HuH-7 (cell line): ENCODE measurements at regions not wholly inside any gene's neighbourhood (a gene's known extent, or its start where the extent isn't known, plus 50 kb on each side); places are given as distances from the start of the nearest gene placed in this dataset.
"Not testable (repeated sequence)": the region's sequence is repeated elsewhere in the genome, so short reads cannot be mapped to it uniquely, and the experiment has no call there.

Source experiments
- DNase-seq: peaks from one replicate; pipeline ENCODE4 v3.0.0; 2011; ENCODE audit warnings: low spot score

DNA sequence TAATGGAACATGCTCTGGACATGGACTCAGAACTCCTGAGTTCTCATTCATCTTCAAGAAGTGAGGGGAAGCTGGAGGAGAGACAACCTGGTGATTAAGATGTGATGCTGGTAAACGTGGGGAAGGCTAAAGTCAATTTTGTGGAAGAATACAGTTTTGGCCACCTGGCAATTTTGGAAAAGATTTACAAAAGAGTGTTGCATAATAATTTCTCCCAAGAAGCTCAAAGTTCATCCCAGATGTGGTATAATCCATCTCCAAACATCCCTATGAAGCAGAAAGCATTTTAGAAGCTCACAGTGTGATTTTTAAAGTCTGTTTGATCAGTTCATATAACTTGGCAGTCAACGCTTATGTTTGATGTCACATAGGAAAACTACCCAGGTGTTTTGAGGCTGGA lies 208.7 kb downstream of the LMX1A start:
- no peak for DNase-seq

DNA sequence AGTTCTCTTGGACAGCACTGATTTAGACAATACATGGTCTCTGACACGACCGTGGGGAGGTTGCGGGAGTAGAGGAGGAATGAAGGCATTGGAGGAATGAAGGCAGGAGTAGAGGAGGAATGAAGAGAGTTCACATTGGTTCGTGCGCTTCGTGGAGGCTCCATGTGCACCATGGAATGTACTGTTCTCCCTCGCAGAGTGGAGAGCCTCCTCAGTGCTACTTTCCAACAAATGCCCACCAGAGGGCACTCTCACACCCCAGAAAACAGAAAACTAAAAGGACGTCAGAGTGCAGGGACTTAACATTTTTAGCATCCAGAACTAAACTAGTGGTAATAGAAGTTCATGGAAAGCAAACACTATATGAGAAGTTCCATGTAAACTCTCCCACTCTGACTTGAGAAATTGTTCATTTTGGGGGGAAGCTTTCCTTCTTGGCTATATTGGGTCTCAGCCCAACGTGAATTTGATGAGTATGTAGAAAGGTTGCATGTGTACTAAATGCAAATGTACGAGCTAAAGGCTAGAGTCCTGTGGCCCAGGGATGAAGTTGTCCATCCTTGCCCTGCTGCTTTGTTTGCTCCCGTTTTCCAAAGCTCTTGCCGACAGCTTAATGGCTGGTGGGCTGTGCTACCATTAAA lies 211.6 kb downstream of the LMX1A start:
- peak; percentile 22 for DNase-seq

DNA sequence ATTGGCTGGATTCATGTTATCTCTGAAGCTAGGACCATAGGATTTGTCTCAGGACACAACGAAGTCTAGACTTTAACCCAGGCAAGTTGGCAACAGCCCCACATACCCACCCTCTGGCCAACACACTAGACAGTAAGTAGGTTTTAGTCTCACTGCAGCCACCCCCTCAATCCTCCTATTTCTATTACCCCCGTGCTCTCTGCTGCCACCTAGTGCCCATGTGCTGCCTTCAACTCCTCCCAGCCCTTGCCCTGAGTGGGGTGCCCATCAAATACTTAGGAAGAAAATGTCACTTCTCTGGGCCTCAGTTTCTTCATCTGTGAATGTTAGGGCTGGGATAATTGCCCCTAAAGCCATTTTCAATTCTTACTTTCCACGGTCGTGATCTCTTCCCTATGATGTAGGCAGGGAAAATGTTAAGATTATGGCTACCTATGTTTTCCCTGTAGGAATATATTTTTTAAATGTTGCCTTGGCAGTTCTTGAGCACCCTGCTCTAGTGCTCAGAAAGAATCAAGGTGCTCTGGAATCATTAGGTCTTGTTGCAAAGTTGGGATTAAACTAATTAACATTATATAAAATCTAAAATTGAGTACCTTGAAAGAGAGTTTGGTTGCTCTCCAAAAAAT lies 213.0 kb downstream of the LMX1A start:
- peak; percentile 14 for DNase-seq

DNA sequence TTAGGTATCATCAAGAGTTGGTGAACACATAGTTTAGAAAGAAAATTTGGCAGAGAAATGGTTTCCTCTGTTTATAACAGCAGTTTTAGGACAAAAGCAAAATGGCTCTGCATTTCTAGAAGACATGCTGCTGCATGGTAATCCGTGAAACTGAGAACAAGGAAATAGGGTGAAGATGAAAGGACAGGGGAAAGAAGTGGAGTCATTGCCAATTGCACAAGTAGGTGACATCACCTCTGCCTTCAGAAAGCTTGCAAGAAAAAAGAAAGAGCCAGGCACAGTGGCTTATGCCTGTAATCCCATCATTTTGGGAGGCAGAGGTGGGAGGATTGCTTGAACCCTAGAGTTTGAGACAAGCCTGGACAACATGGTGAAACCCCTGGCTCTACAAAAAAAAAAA lies 217.6 kb downstream of the LMX1A start:
- no peak for DNase-seq

DNA sequence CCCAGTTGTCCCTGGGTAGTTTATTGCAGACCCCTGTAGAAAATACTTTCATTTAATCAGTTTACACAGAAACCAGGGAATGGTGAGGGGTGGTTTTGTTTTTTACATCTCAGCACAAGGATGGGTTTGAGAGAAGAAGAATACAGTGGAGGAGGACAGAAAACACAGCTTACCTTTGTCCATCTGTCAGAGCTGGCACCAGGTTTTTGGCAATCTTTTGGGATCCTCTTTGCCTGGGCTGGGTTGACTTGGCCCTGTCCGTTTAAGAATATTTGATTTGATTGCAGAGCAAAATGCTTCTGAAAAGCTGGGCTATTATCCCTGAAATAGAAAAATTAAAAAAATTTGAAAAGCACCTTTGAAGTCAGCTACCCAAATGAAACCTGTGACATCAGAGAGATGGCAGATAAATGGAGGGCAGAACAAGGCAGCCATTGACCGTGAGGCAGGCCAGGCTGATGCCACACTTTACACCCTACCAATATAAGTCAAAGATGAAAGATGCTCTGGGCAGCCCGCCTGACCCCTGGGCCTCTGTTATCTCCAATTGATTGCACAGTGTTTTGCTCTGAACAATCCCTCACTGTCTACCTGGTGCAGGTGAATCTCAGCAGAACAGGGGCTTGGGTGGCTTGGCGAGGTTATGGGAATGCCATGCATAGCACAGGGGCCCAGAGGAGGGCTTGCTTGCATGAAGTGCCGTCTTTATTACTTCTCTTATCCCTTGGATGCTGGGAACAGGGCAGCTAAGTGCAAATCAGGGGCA lies 218.8 kb downstream of the LMX1A start:
- DNase-seq: peak; percentile 28

DNA sequence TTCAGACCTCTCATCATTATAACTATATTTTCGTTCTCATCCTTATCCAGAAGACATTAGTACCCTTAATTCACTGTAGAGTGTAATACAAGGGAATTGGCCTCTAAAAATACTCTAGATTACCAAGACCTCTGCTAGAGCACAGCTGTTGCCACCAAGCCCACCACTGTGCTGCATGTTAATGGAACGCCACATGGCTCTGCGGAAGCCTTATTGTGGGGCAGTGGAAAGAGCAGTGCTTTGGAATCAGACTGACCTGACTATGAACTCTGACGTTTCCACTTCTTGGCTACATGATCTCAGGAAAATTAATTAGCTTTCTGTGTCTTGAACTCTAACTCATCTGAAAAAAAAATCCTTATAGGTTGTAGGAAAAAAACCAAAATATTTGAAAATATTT lies 222.1 kb downstream of the LMX1A start:
- DNase-seq: no peak

DNA sequence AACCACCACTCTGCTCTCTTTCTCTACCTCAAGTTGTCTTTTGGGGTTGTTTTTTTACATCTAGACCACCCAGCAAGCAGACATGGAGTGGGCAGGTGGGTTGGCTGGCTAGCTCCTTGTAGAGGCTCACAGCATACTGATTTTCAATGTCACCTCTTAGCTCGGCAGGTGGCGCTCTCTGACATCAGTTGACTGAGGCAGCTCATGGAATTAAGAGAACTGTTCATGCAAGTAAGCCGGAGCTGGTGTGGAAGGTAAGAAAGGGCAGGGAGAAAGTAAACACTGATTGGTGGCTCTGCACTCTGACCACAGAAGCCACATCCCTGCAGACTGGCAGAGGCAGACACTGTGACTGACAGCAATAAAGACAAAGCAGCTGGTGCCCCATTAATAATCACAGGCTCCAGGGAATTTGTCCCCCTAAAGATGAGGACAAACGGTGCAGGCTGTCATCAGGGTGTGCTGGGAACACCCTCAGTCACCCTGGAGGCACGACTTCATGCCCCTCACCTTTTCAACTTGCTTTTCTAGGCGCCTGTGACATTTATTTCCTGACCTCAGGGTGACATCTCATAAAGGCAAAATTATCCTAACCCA lies 226.8 kb downstream of the LMX1A start:
- DNase-seq: peak; percentile 72

DNA sequence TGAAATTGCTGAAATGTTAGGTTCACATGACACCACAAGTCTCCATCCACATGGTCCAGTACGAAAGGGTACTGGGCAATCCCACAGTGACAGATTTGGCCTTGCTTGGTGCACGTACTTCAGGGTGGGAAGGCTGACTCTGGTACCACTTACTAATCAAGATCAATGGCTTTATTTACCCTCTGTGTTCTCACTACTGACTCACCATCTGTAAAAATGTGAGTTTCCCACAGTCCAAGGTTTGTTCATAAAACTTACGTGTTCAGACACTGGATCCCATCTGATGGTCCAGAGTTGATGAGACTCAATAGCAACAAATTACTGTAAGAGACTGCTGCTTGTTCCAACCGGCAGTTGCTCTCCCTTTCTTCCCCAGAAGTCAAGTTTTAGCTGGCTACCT lies 231.7 kb downstream of the LMX1A start:
- DNase-seq: no peak

DNA sequence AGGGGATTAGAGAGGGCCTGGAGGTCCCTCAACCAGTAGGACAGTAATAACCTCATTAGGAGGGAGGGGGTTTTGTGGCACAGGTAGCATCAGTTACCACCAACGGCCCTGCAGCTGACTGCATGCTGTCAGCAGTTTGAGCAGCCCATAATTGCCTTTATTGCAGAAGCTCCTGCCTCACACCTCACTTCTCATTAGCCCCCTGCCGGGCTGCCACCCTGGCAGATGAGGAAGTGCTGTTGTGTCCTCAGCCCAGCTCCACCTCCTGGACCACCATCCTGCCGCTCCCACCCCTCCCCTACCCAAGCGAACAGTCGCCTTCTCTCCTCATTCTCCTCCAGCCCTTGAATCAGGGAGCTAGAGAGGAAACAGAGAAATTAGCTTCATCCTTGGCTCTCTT lies 237.4 kb downstream of the LMX1A start:
- no peak for DNase-seq

DNA sequence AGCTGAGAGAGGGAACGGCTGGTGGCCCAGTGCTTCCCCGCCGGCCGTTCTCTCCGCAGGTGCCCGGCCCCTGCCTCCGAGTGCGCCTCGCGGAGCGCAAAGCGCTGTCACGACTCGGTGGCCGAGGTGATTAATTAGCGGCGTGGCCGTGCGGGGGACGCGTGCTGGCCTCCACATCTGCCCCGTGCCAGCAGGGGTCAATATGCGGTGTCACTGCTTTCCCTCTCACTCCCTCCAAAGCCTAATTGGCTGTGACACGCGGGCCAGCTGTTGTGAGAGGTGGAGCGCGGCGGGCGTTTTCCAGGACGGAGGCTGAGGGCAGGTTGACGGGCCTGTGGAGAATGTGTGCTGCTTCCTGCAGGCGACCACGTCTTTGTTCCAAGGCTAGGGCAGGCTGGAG lies 239.0 kb downstream of the LMX1A start:
- DNase-seq: no peak

DNA sequence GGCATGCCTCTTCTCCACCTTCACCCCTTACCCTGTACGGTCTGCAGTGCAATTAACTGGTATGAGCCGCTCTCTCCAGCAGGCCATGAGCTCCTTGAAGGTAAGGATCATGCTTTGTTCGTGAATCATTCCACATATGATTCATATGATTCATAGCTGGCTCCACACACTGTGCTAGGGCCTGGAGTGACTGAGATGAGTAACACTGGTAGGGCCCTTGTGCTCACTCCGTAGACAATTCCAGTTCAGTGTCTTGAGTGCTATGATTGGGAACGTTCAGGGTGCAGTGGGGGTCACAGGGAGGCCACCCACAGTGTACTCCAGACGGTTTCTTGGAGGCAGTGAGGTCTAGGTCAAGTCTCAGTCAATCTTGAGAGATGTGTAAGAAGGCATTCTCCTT lies 239.8 kb downstream of the LMX1A start:
- no peak for DNase-seq

DNA sequence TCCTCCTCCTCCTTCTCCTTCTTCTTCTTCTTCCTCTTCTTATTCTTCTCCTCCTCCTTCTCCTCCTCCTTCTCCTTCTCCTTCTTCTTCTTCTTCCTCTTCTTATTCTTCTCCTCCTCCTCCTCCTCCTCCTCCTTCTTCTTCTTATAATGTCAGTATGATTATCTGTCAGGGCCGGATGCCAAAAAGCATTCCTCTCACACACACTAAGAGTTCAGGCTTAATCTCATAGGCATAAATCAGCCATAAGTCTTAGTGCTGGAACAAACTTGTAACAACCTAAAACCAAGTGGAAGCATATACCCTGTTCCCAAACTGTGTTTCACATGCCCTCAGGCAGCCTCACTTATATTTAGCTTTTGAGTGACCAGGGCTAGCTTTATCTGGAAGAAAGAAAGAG lies 240.3 kb downstream of the LMX1A start:
- DNase-seq: no peak

DNA sequence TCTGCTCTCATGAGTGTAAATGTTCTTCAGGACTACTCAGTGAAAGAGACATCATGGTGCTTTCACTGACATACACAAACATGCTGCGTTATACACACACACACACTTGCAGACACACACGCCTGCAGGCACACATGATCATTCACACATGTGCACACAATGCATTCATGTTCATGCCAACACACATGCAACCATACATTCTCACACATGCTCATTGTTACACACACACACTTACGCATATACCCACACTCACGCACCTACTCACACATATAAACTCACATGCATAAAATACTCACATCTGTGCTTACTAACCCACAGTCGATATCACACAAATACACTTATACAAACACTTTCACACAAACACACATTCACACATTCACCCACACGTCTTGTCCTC lies 241.6 kb downstream of the LMX1A start:
- no peak for DNase-seq

DNA sequence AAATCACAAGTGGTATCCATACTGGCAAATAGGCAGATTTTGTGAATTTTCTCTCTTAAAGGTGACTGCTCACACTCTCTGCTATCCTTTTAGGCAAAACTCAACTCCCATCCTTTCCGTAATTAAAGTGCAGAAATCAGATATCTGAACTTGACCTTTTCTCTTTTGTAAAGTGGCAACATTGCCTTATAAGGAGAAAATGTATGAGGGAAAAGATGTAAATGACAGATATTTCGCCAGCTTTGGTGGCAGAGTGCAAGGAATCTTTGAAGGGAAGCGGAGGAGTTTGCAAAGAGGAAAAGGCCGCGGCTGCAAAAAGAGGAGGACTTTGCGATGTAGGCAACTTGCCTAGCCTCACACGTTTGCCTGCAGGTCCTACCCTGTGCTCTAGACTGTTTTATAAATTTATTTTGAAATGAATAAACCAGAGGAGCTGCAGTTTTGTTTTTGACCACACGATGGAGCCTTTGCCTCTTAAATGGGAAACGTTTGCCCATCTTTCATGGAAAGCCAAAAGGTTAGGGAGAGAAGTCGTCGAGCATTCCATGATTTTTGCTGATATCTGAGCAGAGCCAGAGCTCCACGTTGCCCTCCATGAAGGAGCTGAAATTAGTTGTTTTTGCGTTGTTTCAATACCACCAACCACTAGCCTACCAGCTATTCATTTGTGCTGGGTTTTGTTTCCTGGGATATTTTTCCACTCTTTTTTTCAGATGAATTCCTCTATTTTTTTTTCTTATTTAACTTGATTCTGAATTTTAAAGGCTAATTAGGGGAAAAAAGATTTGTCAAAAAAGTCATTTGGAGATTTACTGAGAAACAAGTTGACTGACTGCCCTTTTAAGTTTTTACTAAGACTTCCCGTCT lies 242.3 kb downstream of the LMX1A start:
- peak; percentile 26 for DNase-seq

DNA sequence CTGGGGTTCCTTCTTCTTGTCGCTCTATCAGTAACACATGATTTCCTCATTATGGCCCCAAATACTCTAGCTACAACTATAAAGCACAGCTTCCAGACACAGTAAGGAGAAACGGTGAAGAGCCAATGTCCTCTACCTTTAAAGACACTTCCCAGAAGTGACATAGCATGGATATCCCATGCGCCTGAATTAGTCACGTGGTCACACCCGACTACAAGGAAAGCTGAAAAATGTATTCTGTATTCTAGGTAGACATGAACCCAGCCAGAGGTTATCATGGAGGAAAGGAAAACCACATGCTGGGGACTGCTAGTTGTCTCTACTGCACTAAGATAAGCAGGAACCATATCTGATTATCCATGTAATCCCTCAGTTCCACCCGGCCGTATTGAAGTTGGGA lies 244.3 kb downstream of the LMX1A start:
- no peak for DNase-seq

DNA sequence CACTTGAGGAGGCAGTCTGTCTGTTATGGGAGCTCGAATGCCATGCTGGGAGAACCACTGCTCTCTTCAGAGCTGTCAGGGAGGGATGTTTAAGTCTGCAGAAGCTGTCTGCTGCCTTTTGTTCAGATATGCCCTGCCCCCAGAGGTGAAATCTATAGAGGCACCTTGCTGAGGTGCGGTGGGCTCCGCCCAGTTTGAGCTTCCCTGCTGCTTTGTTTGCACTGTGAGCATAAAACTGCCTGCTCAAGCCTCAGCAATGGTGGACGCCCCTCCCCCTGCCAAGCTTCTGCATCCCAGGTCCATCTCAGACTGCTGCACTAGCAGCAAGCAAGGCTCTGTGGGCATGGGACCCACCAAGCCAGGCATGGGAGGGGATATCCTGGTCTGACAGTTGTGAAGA lies 247.5 kb downstream of the LMX1A start:
- no peak for DNase-seq

DNA sequence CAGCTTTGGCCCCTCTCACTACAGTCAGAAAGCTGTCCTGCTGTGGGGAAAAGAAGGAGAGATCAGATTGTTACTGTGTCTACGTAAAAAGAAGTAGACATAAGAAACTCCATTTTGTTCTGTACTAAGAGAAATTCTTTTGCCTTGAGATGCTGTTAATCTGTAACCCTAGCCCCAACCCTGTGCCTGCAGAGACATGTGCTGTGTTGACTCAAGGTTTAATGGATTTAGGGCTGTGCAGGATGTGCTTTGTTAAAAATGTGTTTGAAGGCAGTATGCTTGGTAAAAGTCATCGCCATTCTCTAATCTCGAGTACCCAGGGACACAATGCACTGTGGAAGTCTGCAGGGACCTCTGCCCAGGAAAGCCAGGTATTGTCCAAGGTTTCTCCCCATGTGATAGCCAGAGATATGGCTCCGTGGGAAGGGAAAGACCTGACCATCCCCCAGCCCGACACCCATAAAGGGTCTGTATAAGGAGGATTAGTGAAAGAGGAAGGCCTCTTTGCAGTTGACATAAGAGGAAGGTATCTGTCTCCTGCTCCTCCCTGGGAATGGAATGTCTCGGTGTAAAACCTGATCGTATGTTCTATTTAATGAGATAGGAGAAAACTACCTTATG lies 263.9 kb downstream of the LMX1A start:
- not testable (repeated sequence) for DNase-seq

DNA sequence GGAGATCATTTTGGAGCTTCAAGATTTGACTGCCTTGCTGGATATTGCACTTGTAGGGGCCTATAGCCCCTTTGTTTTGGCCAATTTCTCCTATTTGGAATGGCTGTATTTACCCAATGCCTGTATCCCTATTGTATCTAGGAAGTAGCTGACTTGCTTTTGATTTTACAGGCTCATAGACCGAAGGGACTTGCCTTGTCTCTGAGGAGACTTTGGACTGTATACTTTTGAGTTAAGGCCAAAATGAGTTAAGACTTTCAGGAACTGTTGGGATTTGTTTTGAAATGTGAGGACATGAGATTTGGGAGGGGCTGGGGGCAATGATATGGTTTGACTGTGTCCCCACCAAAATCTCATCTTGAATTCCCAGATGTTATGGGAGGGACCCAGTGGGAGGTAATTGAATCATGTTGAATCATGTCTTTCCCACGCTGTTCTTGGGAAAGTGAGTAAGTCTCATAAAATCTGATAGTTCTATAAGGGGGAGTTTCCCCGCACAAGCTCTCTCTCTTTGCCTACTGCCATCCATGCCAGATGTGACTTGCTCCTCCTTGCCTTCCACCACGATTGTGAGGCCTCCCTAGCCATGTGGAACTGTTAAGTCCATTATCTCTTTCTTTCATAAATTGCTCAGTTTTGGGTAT lies 276.1 kb downstream of the LMX1A start:
- no peak for DNase-seq

DNA sequence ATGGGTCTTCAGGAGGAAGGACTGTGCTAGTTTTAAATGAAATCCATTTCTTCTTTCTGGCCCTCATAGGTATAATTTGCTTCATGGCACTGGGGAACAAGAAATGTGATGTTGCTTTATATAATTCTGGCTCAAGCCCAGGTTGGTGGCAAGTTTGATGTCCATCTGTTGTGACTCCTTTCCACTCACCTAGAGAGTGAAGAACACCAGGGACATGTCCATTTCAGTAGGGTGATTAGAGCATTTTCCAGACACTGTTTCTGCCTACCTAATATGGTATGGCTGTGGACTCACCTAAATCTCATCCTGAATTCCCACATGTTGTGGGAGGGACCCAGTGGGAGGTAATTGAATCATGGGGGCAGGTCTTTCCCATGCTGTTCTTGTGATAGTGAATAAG lies 278.1 kb downstream of the LMX1A start:
- no peak for DNase-seq

DNA sequence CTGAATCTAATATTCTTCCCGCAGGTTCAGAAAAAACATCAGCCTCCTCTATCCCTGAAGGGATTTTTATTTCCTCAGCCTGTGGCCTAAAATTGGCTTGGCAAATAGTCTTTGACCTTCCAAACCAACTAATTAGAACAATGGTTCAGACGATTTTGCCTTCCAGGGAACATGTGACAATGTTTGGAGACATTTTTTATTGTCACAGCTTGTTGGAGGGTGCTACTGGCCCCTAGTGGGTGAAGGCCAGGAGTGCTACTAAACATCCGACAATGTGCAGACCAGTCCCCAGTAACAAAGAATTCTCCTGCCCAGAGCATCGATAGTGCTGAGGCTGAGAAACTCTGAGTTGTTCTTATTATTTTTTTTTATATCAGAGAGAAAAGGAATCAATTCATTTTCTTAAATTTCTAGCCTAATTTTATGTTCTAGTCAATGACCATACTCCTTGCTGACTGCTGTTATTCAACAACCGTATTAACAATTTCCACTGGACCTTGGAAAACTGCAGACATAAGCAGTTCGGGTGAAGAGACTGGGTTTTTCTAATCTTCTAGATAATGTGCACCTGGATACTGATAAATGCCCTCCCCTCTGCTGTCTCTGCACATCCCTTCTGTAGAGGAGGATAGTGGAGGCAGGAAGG lies 280.7 kb downstream of the LMX1A start:
- DNase-seq: peak; percentile 18
